GM23338 (cell line): ENCODE measurements at regions not wholly inside any gene's neighbourhood (a gene's known extent, or its start where the extent isn't known, plus 50 kb on each side); places are given as distances from the start of the nearest gene placed in this dataset.

Experiments used
- ATAC-seq: fragments of 200-7000 bp; cut with Tn5 transposase; 3 replicates; pipeline ENCODE4 v1.9.1; 2020
- DNase-seq: peaks from one replicate; pipeline ENCODE4 v3.0.0-alpha.2; 2015; ENCODE audit warnings: low spot score
- H2AFZ ChIP-seq: fragments of 200-600 bp; sonication (generic); 2 replicates; pipeline ENCODE4 v1.8.0; 2016; ENCODE audit warnings: antibody characterized with exemption, mild to moderate bottlenecking, moderate library complexity
- H3F3A ChIP-seq: fragments of 200-600 bp; sonication (generic); replicated peaks from 2 replicates; pipeline ENCODE4 v1.8.0; 2017; ENCODE audit warnings: antibody characterized with exemption, mixed run types, low read depth
- H3K27ac ChIP-seq: fragments of 200-600 bp; sonication (generic); 2 replicates; pipeline ENCODE4 v1.6.1; 2016; ENCODE audit warnings: low read depth
- H3K27me3 ChIP-seq: fragments of 200-600 bp; sonication (generic); 2 replicates; pipeline ENCODE4 v1.8.0; 2016; ENCODE audit warnings: mild to moderate bottlenecking, mixed run types, moderate library complexity; ENCODE audit not compliant: insufficient read depth
- H3K36me3 ChIP-seq: fragments of 200-600 bp; sonication (generic); 2 replicates; pipeline ENCODE4 v1.8.0; 2016; ENCODE audit warnings: mild to moderate bottlenecking; ENCODE audit not compliant: insufficient read depth
- H3K4me1 ChIP-seq: fragments of 200-600 bp; sonication (generic); 2 replicates; pipeline ENCODE4 v1.8.0; 2016; ENCODE audit warnings: mild to moderate bottlenecking, moderate library complexity; ENCODE audit not compliant: insufficient read depth
- H3K4me2 ChIP-seq: fragments of 200-600 bp; sonication (generic); 2 replicates; pipeline ENCODE4 v1.7.1; 2017; ENCODE audit warnings: mixed run types
- H3K4me3 ChIP-seq: fragments of 200-600 bp; sonication (generic); 2 replicates; pipeline ENCODE4 v1.6.1; 2016; ENCODE audit warnings: mixed run types
- H3K79me2 ChIP-seq: fragments of 200-600 bp; sonication (generic); replicated peaks from 2 replicates; pipeline ENCODE4 v1.8.0; 2017; ENCODE audit warnings: mild to moderate bottlenecking; ENCODE audit not compliant: insufficient read depth
- H3K9me2 ChIP-seq: fragments of 200-600 bp; sonication (generic); 2 replicates; pipeline ENCODE4 v1.8.0; 2017; ENCODE audit not compliant: insufficient read depth
- H4K20me1 ChIP-seq: fragments of 200-600 bp; sonication (generic); replicated peaks from 2 replicates; pipeline ENCODE4 v1.8.0; 2017; ENCODE audit warnings: mild to moderate bottlenecking; ENCODE audit not compliant: insufficient read depth
- H3K27ac Mint-ChIP-seq: 2 replicates; pipeline ENCODE4 v1.8.0; 2020; ENCODE audit warnings: inconsistent platforms, mild to moderate bottlenecking, moderate library complexity, mixed read lengths
- H3K27me3 Mint-ChIP-seq: 3 replicates; pipeline ENCODE4 v1.8.0; 2022; ENCODE audit warnings: low read depth, mild to moderate bottlenecking, moderate library complexity, mixed read lengths, inconsistent platforms; ENCODE audit not compliant: insufficient read depth, poor library complexity
- H3K36me3 Mint-ChIP-seq: 3 replicates; pipeline ENCODE4 v1.8.0; 2021; ENCODE audit warnings: low read depth, mild to moderate bottlenecking, inconsistent platforms, moderate library complexity, mixed read lengths
- H3K4me1 Mint-ChIP-seq: 3 replicates; pipeline ENCODE4 v1.8.0; 2020; ENCODE audit warnings: mild to moderate bottlenecking, inconsistent platforms, mixed read lengths
- H3K4me3 Mint-ChIP-seq: 3 replicates; pipeline ENCODE4 v1.8.0; 2021; ENCODE audit warnings: moderate library complexity, mild to moderate bottlenecking, inconsistent platforms, mixed read lengths
- H3K9me3 Mint-ChIP-seq: 3 replicates; pipeline ENCODE4 v1.8.0; 2020; ENCODE audit warnings: moderate library complexity, mild to moderate bottlenecking, inconsistent platforms, mixed read lengths
- CREB1 ChIP-seq: fragments of 250-450 bp; sonication (Bioruptor Pico); IDR thresholded peaks from 2 replicates; pipeline ENCODE4 v1.5.0; 2020; ENCODE audit warnings: low read depth, mild to moderate bottlenecking, moderate library complexity
- EZH2 ChIP-seq: fragments of 200-600 bp; sonication (generic); IDR thresholded peaks from one replicate; pipeline ENCODE4 v1.8.0; 2017; ENCODE audit warnings: antibody characterized with exemption, mild to moderate bottlenecking, low read depth; ENCODE audit not compliant: unreplicated experiment
- EZH2phosphoT487 ChIP-seq: fragments of 200-600 bp; sonication (generic); IDR thresholded peaks from one replicate; pipeline ENCODE4 v1.8.1; 2018; ENCODE audit warnings: antibody characterized with exemption; ENCODE audit not compliant: unreplicated experiment
- JUNB ChIP-seq: IDR thresholded peaks from one replicate; pipeline ENCODE4 v1.6.1; 2016; ENCODE audit warnings: antibody characterized with exemption; ENCODE audit not compliant: unreplicated experiment
- NANOG ChIP-seq: IDR thresholded peaks from 2 replicates; pipeline ENCODE4 v1.6.1; 2016; ENCODE audit warnings: antibody characterized with exemption, borderline replicate concordance
- STAT1 ChIP-seq: IDR thresholded peaks from one replicate; pipeline ENCODE4 v1.6.1; 2016; ENCODE audit warnings: antibody characterized with exemption; ENCODE audit not compliant: unreplicated experiment
- ZNF331 ChIP-seq: fragments of 250-450 bp; sonication (Bioruptor Pico); IDR thresholded peaks from 2 replicates; pipeline ENCODE4 v1.5.0; 2020; ENCODE audit warnings: low read depth, mild to moderate bottlenecking, moderate library complexity
- TF ChIP-seq, protein P1 (sequence below), 2 experiments: fragments of 200-600 bp in 1 of 2; sonication (generic) in 1 of 2; conservative IDR thresholded peaks; 2 replicates each; pipeline versions ENCODE4 v1.5.1 to v1.6.1; 2016 to 2017; ENCODE audit warnings: antibody characterized with exemption in 2 of 2, low read depth in 2 of 2, mild to moderate bottlenecking in 2 of 2, moderate library complexity in 1 of 2
- TF ChIP-seq, protein P2 (sequence below): IDR thresholded peaks from one replicate; pipeline ENCODE4 v1.6.1; 2018; ENCODE audit warnings: antibody characterized with exemption; ENCODE audit not compliant: unreplicated experiment

- H3K27me3 Mint-ChIP-seq = peaks cover 1% of the 10 kb centered on the region
- peaks cover 37% of the 10 kb centered on the region for H3K4me1 ChIP-seq
- no peak for ATAC-seq
- H3K27ac ChIP-seq = no peak overlapping the region
- H3K36me3 Mint-ChIP-seq = peaks cover 5% of the 10 kb centered on the region; the same call in 2 of the 3 replicates
- H3K9me2 ChIP-seq = no peaks in the 10 kb centered on the region
- DNase-seq = no peak
- H3K79me2 ChIP-seq = no peaks in the 10 kb centered on the region
- H3F3A ChIP-seq = no peaks in the 10 kb centered on the region
- H3K4me1 Mint-ChIP-seq = peaks cover 46% of the 10 kb centered on the region
- no peak overlapping the region for H3K4me3 ChIP-seq
- TF ChIP-seq, protein P1, sequence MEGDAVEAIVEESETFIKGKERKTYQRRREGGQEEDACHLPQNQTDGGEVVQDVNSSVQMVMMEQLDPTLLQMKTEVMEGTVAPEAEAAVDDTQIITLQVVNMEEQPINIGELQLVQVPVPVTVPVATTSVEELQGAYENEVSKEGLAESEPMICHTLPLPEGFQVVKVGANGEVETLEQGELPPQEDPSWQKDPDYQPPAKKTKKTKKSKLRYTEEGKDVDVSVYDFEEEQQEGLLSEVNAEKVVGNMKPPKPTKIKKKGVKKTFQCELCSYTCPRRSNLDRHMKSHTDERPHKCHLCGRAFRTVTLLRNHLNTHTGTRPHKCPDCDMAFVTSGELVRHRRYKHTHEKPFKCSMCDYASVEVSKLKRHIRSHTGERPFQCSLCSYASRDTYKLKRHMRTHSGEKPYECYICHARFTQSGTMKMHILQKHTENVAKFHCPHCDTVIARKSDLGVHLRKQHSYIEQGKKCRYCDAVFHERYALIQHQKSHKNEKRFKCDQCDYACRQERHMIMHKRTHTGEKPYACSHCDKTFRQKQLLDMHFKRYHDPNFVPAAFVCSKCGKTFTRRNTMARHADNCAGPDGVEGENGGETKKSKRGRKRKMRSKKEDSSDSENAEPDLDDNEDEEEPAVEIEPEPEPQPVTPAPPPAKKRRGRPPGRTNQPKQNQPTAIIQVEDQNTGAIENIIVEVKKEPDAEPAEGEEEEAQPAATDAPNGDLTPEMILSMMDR (conservative IDR thresholded peaks at IDR 0.05; ENCODE audit: low read depth in 2 of 2) = no peak
- TF ChIP-seq ZNF331 (CRISPR knock-in tag) (no peak), EZH2 (no peak)
- H4K20me1 ChIP-seq = no peaks in the 10 kb centered on the region
- H3K36me3 ChIP-seq = no peaks in the 10 kb centered on the region
- no peak overlapping the region for H3K4me2 ChIP-seq
- H2AFZ ChIP-seq = no peak overlapping the region
- no peaks in the 10 kb centered on the region for H3K27me3 ChIP-seq
- H3K9me3 Mint-ChIP-seq = no peaks in the 10 kb centered on the region
- no peak overlapping the region for H3K4me3 Mint-ChIP-seq
- H3K27ac Mint-ChIP-seq = no peak overlapping the region; the same call in 1 of the 2 replicates
These were observed 164.5 kb downstream of the HAUS1 start for GRCh38 chr18:46268671-46269070.

GRCh38 chr18:46269275-46269674, 165.1 kb downstream of the HAUS1 start:
- ATAC-seq = no peak
- Mint-ChIP-seq H3K27ac (no peak overlapping the region; the same call in 1 of the 2 replicates), H3K36me3 (peaks cover 3% of the 10 kb centered on the region; the same call in 1 of the 3 replicates), H3K4me1 (peaks cover 46% of the 10 kb centered on the region), H3K9me3 (no peaks in the 10 kb centered on the region), H3K4me3 (no peak overlapping the region), H3K27me3 (peaks cover 1% of the 10 kb centered on the region)
- Histone ChIP-seq H3K4me3 (no peak overlapping the region), H3K4me1 (peaks cover 36% of the 10 kb centered on the region), H3K27ac (no peak overlapping the region), H2AFZ (no peak overlapping the region), H3K36me3 (no peaks in the 10 kb centered on the region), H4K20me1 (no peaks in the 10 kb centered on the region), H3K27me3 (no peaks in the 10 kb centered on the region), H3K9me2 (no peaks in the 10 kb centered on the region), H3F3A (no peaks in the 10 kb centered on the region), H3K4me2 (no peak overlapping the region), H3K79me2 (no peaks in the 10 kb centered on the region)
- no peak for TF ChIP-seq JUNB
- no peak for TF ChIP-seq ZNF331 (CRISPR knock-in tag)
- TF ChIP-seq EZH2phosphoT487 = no peak
- TF ChIP-seq NANOG = no peak
- no peak for TF ChIP-seq CREB1 (CRISPR knock-in tag)
- no peak for DNase-seq

DNA sequence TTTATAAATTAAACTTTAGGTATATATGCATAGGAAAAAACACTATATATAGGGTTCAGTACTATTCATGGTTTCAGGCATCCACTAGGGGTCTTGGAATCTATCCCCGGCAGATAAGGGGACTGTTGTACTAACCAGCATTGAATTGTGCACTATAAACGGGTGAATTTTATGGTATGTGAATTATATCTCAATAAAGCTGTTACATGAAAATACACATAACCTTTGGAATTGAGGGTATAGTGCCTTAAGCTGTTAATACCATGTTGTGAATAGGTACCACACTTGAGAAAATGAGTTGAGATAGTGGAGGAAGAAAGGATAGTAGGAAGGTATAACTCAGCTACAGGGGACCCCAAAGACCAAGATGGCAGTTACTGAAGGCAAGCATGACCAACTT, 167.3 kb downstream of the HAUS1 start:
- Mint-ChIP-seq H3K4me1 (peaks cover 33% of the 10 kb centered on the region), H3K36me3 (peaks cover 3% of the 10 kb centered on the region; the same call in 1 of the 3 replicates), H3K27ac (no peak overlapping the region)

More for the DNA sequence above, 167.3 kb downstream of the HAUS1 start:
- TF ChIP-seq ZNF331 (CRISPR knock-in tag) = no peak
- TF ChIP-seq, protein P1 (conservative IDR thresholded peaks at IDR 0.05; ENCODE audit: low read depth in 2 of 2) = 0 out of 4 replicates have a peak, but pooled peaks of 1 of the 2 experiments have one; percentile 11
- TF ChIP-seq, protein P2, sequence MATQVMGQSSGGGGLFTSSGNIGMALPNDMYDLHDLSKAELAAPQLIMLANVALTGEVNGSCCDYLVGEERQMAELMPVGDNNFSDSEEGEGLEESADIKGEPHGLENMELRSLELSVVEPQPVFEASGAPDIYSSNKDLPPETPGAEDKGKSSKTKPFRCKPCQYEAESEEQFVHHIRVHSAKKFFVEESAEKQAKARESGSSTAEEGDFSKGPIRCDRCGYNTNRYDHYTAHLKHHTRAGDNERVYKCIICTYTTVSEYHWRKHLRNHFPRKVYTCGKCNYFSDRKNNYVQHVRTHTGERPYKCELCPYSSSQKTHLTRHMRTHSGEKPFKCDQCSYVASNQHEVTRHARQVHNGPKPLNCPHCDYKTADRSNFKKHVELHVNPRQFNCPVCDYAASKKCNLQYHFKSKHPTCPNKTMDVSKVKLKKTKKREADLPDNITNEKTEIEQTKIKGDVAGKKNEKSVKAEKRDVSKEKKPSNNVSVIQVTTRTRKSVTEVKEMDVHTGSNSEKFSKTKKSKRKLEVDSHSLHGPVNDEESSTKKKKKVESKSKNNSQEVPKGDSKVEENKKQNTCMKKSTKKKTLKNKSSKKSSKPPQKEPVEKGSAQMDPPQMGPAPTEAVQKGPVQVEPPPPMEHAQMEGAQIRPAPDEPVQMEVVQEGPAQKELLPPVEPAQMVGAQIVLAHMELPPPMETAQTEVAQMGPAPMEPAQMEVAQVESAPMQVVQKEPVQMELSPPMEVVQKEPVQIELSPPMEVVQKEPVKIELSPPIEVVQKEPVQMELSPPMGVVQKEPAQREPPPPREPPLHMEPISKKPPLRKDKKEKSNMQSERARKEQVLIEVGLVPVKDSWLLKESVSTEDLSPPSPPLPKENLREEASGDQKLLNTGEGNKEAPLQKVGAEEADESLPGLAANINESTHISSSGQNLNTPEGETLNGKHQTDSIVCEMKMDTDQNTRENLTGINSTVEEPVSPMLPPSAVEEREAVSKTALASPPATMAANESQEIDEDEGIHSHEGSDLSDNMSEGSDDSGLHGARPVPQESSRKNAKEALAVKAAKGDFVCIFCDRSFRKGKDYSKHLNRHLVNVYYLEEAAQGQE = no peak
- TF ChIP-seq STAT1 = no peak
- H3K9me3 Mint-ChIP-seq = no peaks in the 10 kb centered on the region
- DNase-seq = no peak
- Histone ChIP-seq H3K4me2 (no peak overlapping the region), H3K27me3 (no peaks in the 10 kb centered on the region), H3F3A (no peaks in the 10 kb centered on the region), H3K9me2 (no peaks in the 10 kb centered on the region), H3K27ac (no peak overlapping the region), H2AFZ (no peak overlapping the region), H3K4me1 (peaks cover 15% of the 10 kb centered on the region), H3K36me3 (no peaks in the 10 kb centered on the region), H3K79me2 (no peaks in the 10 kb centered on the region), H3K4me3 (no peak overlapping the region), H4K20me1 (peaks cover 6% of the 10 kb centered on the region; the same call in 1 of the 2 replicates)
- no peak overlapping the region for H3K4me3 Mint-ChIP-seq
- no peaks in the 10 kb centered on the region for H3K27me3 Mint-ChIP-seq
- ATAC-seq = no peak
